Upper lobe of left lung (tissue), 6 donors: ENCODE measurements at regions not wholly inside any gene's neighbourhood (a gene's known extent, or its start where the extent isn't known, plus 50 kb on each side); places are given as distances from the start of the nearest gene placed in this dataset.

Experiments used
- ATAC-seq, 2 donors: fragments of 200-7000 bp; cut with Tn5 transposase; one replicate each; pipeline ENCODE4 v1.9.1; 2022; ENCODE audit warnings: mild to moderate bottlenecking in 2 of 2, moderate library complexity in 2 of 2; ENCODE audit not compliant: low FRiP score in 2 of 2
- DNase-seq, 2 donors: peaks; one replicate each; pipeline ENCODE4 v3.0.0-alpha.2; 2019 to 2020
- H3K27ac ChIP-seq, 4 donors: fragments of 200-600 bp; sonication (generic); one replicate each; pipeline ENCODE4 v1.5.1; 2016 to 2019
- H3K27me3 ChIP-seq, 4 donors: fragments of 200-600 bp; sonication (generic); one replicate each; pipeline ENCODE4 v1.5.1; 2017 to 2019
- H3K36me3 ChIP-seq, 4 donors: fragments of 200-600 bp; sonication (generic); one replicate each; pipeline ENCODE4 v1.5.1; 2016 to 2019
- H3K4me1 ChIP-seq, 4 donors: fragments of 200-600 bp; sonication (generic); one replicate each; pipeline ENCODE4 v1.5.1; 2018 to 2019
- H3K4me3 ChIP-seq, 4 donors: fragments of 200-600 bp; sonication (generic); one replicate each; pipeline ENCODE4 v1.5.1; 2017 to 2019; ENCODE audit warnings: mild to moderate bottlenecking in 2 of 4, moderate library complexity in 1 of 4
- H3K9me3 ChIP-seq, 4 donors: fragments of 200-600 bp; sonication (generic); one replicate each; pipeline ENCODE4 v1.5.1; 2018 to 2019
- CTCF ChIP-seq, 6 experiments: fragments of 450-650 bp in 4 of 6; fragments of 200-600 bp in 2 of 6; sonication (generic) in 2 of 6; IDR thresholded peaks; one replicate each; pipeline ENCODE4 v1.5.1; 2016 to 2019; ENCODE audit warnings: antibody characterized with exemption in 6 of 6
- EP300 ChIP-seq, 4 donors: sonication (generic); formaldehyde crosslinking; IDR thresholded peaks; one replicate each; pipeline ENCODE4 v1.5.1; 2017; ENCODE audit warnings: antibody characterized with exemption in 4 of 4, control low read depth in 2 of 4
- POLR2A ChIP-seq, 4 donors: fragments of 450-650 bp; IDR thresholded peaks; one replicate each; pipeline ENCODE4 v1.5.1; 2016 to 2017; ENCODE audit warnings: antibody characterized with exemption in 4 of 4, mild to moderate bottlenecking in 2 of 4
- POLR2AphosphoS5 ChIP-seq, 2 donors: sonication (generic); formaldehyde crosslinking; IDR thresholded peaks; one replicate each; pipeline ENCODE4 v1.5.1; 2017; ENCODE audit warnings: antibody characterized with exemption in 2 of 2
- WGBS, 2 donors: methylation state at CpG; one replicate each; pipeline ENCODE4 v1.1.5; 2017 to 2018; 5-methylcytosine and 5-hydroxymethylcytosine counted together
- donor health status: DM: no; HTN: no; CAD: no; lungs with moderate emphysema.
- donor health status: DM: no; HTN: yes; CAD: no; lungs with severe emphysema.

GRCh38 chr9:17978773-17979172, 399.9 kb downstream of the SH3GL2 start:
- no peak for TF ChIP-seq EP300 (IDR thresholded peaks at IDR 0.05)
- TF ChIP-seq POLR2A (IDR thresholded peaks at IDR 0.05) = no peak
- TF ChIP-seq POLR2AphosphoS5 (IDR thresholded peaks at IDR 0.05) = no peak
- no peak for TF ChIP-seq CTCF (IDR thresholded peaks at IDR 0.05)
- Histone ChIP-seq H3K27ac (no peak overlapping the region), H3K36me3 (no peaks in the 10 kb centered on the region), H3K4me1 (no peaks in the 10 kb centered on the region), H3K4me3 (no peak overlapping the region), H3K27me3 (no peaks in the 10 kb centered on the region), H3K9me3 (peaks cover 0 to 13% (median 10%) of the 10 kb centered on the region in 4 donors)
- DNase-seq = no peak
- 87% methylated on average over 2 of the region's 2 CpGs for WGBS, 2 donors
- ATAC-seq = no peak

- no peak for DNase-seq
- Histone ChIP-seq H3K4me1 (no peaks in the 10 kb centered on the region), H3K9me3 (no peaks in the 10 kb centered on the region), H3K27me3 (no peaks in the 10 kb centered on the region), H3K27ac (no peak overlapping the region), H3K4me3 (no peak overlapping the region), H3K36me3 (no peaks in the 10 kb centered on the region)
- no peak for TF ChIP-seq CTCF (IDR thresholded peaks at IDR 0.05)
- no peak for TF ChIP-seq EP300 (IDR thresholded peaks at IDR 0.05)
- TF ChIP-seq POLR2A (IDR thresholded peaks at IDR 0.05) = no peak
- no peak for TF ChIP-seq POLR2AphosphoS5 (IDR thresholded peaks at IDR 0.05)
- no peak for ATAC-seq
These were observed 407.7 kb downstream of the SH3GL2 start for GRCh38 chr9:17986595-17986994.

- ATAC-seq = no peak
- H3K27ac ChIP-seq = no peak overlapping the region
- TF ChIP-seq POLR2A (IDR thresholded peaks at IDR 0.05) (no peak), POLR2AphosphoS5 (IDR thresholded peaks at IDR 0.05) (no peak), CTCF (IDR thresholded peaks at IDR 0.05) (no peak), EP300 (IDR thresholded peaks at IDR 0.05) (no peak)
- H3K36me3 ChIP-seq = no peaks in the 10 kb centered on the region
- no peaks in the 10 kb centered on the region for H3K9me3 ChIP-seq
- no peak for DNase-seq
- no peak overlapping the region for H3K4me3 ChIP-seq
- H3K4me1 ChIP-seq = no peaks in the 10 kb centered on the region
- WGBS, 2 donors = 53% methylated on average over 5 of the region's 5 CpGs
- no peaks in the 10 kb centered on the region for H3K27me3 ChIP-seq
These were observed 408.3 kb downstream of the SH3GL2 start for GRCh38 chr9:17987189-17987588.

- Histone ChIP-seq H3K27ac (no peak overlapping the region), H3K9me3 (no peaks in the 10 kb centered on the region), H3K36me3 (no peaks in the 10 kb centered on the region), H3K27me3 (no peaks in the 10 kb centered on the region), H3K4me1 (no peaks in the 10 kb centered on the region), H3K4me3 (no peak overlapping the region)
- no peak for ATAC-seq
- WGBS, 2 donors = 57 to 67% methylated on average over 1 of the region's 1 CpG
- TF ChIP-seq POLR2AphosphoS5 (IDR thresholded peaks at IDR 0.05) = no peak
- no peak for TF ChIP-seq EP300 (IDR thresholded peaks at IDR 0.05)
- TF ChIP-seq POLR2A (IDR thresholded peaks at IDR 0.05) = no peak
- TF ChIP-seq CTCF (IDR thresholded peaks at IDR 0.05) = no peak
- no peak for DNase-seq
These were observed 409.6 kb downstream of the SH3GL2 start for GRCh38 chr9:17988489-17988888.

- 78% methylated on average over 3 of the region's 3 CpGs for WGBS, 2 donors
- Histone ChIP-seq H3K9me3 (no peaks in the 10 kb centered on the region), H3K27ac (no peak overlapping the region), H3K4me3 (no peak overlapping the region), H3K4me1 (no peaks in the 10 kb centered on the region), H3K36me3 (no peaks in the 10 kb centered on the region), H3K27me3 (no peaks in the 10 kb centered on the region)
- ATAC-seq (no peak), DNase-seq (no peak)
- TF ChIP-seq POLR2A (IDR thresholded peaks at IDR 0.05) (no peak), EP300 (IDR thresholded peaks at IDR 0.05) (no peak), POLR2AphosphoS5 (IDR thresholded peaks at IDR 0.05) (no peak), CTCF (IDR thresholded peaks at IDR 0.05) (no peak)
These were observed 411.7 kb downstream of the SH3GL2 start for GRCh38 chr9:17990602-17991001.
